ENCODE measurements at regions not wholly inside any gene's neighbourhood (a gene's known extent, or its start where the extent isn't known, plus 50 kb on each side); places are given as distances from the start of the nearest gene placed in this dataset.

- Mint-ChIP-seq H3K4me1 (ENCODE audit: low read depth) (peaks cover 2% of the 10 kb centered on the region), H3K27me3 (peaks cover 4% of the 10 kb centered on the region), H3K27ac (no peak overlapping the region), H3K4me3 (ENCODE audit: low read depth) (no peak overlapping the region), H3K36me3 (ENCODE audit: insufficient read depth) (peaks cover 6% of the 10 kb centered on the region), H3K9me3 (ENCODE audit: low read depth) (peaks cover 28% of the 10 kb centered on the region)
- TF ChIP-seq, protein P1, sequence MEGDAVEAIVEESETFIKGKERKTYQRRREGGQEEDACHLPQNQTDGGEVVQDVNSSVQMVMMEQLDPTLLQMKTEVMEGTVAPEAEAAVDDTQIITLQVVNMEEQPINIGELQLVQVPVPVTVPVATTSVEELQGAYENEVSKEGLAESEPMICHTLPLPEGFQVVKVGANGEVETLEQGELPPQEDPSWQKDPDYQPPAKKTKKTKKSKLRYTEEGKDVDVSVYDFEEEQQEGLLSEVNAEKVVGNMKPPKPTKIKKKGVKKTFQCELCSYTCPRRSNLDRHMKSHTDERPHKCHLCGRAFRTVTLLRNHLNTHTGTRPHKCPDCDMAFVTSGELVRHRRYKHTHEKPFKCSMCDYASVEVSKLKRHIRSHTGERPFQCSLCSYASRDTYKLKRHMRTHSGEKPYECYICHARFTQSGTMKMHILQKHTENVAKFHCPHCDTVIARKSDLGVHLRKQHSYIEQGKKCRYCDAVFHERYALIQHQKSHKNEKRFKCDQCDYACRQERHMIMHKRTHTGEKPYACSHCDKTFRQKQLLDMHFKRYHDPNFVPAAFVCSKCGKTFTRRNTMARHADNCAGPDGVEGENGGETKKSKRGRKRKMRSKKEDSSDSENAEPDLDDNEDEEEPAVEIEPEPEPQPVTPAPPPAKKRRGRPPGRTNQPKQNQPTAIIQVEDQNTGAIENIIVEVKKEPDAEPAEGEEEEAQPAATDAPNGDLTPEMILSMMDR (IDR thresholded peaks at IDR 0.05; ENCODE audit: unreplicated experiment): no peak
- no peak for DNase-seq (ENCODE audit: low spot score, unreplicated experiment)
Measured at GRCh38 chr1:238900334-238900865, 486.0 kb upstream of the CHRM3 start.

- Mint-ChIP-seq H3K4me1 (ENCODE audit: low read depth) (peaks cover 2% of the 10 kb centered on the region), H3K27ac (no peak overlapping the region), H3K36me3 (ENCODE audit: insufficient read depth) (peaks cover 5% of the 10 kb centered on the region), H3K9me3 (ENCODE audit: low read depth) (peaks cover 20% of the 10 kb centered on the region), H3K4me3 (ENCODE audit: low read depth) (no peak overlapping the region), H3K27me3 (peaks cover 4% of the 10 kb centered on the region)
- TF ChIP-seq, protein P1 (IDR thresholded peaks at IDR 0.05; ENCODE audit: unreplicated experiment): no peak
- no peak for DNase-seq (ENCODE audit: low spot score, unreplicated experiment)
Measured at GRCh38 chr1:238898856-238899255, 487.5 kb upstream of the CHRM3 start.

DNA sequence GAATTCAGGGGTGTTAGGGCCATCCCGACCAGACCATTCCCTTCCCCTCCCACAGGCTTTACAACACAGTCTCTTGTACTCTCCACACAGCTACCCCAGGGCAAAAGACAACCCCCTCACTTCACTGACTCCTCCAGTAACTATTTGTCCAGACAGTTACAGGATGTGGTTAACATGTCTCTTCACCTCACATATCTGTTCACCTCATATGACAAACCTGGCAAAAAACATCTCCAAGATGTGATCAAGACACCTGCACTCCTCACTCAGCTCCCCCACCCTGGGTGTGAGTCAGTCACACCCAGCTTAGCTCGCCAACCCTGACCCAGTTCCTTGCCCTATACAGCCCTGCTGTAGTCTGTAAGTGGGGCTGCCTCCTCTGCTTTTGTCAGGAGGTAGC, 490.5 kb upstream of the CHRM3 start:
- no peak overlapping the region for H3K4me3 Mint-ChIP-seq (ENCODE audit: low read depth)
- H3K36me3 Mint-ChIP-seq (ENCODE audit: insufficient read depth): no peaks in the 10 kb centered on the region
- H3K4me1 Mint-ChIP-seq (ENCODE audit: low read depth): no peaks in the 10 kb centered on the region
- DNase-seq (ENCODE audit: low spot score, unreplicated experiment): no peak
- H3K27me3 Mint-ChIP-seq: peaks cover 4% of the 10 kb centered on the region
- TF ChIP-seq, protein P1 (IDR thresholded peaks at IDR 0.05; ENCODE audit: unreplicated experiment): no peak
- peaks cover 3% of the 10 kb centered on the region for H3K9me3 Mint-ChIP-seq (ENCODE audit: low read depth)
- no peak overlapping the region for H3K27ac Mint-ChIP-seq

DNA sequence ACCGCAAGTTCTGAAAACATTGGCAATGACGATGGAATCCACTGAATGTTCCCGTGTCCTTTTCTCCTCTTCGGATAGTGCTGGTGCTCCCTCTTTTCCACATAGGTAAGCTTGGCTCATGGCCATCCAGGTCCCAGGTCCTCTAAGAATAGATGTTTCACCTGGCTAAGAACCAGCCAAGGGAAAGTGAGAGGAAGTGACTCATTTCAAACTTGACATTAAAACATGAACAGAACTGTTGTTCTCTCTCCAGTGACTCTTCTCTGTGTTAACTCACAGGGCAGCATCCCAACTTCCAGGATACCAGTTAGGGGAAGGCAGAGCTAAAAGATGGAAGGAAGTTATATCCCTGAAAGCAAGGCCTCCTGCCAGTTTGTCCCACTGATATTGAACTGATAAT, 493.8 kb upstream of the CHRM3 start:
- TF ChIP-seq, protein P1 (IDR thresholded peaks at IDR 0.05; ENCODE audit: unreplicated experiment): no peak
- H3K27ac Mint-ChIP-seq: no peak overlapping the region
- no peaks in the 10 kb centered on the region for H3K4me1 Mint-ChIP-seq (ENCODE audit: low read depth)

GRCh38 chr1:238861342-238862066, 524.9 kb upstream of the CHRM3 start:
- H3K36me3 Mint-ChIP-seq (ENCODE audit: insufficient read depth): no peaks in the 10 kb centered on the region
- H3K27me3 Mint-ChIP-seq: no peaks in the 10 kb centered on the region
- no peak for DNase-seq (ENCODE audit: low spot score, unreplicated experiment)
- no peaks in the 10 kb centered on the region for H3K4me1 Mint-ChIP-seq (ENCODE audit: low read depth)
- no peak overlapping the region for H3K4me3 Mint-ChIP-seq (ENCODE audit: low read depth)
- H3K9me3 Mint-ChIP-seq (ENCODE audit: low read depth): no peaks in the 10 kb centered on the region
- no peak overlapping the region for H3K27ac Mint-ChIP-seq
- TF ChIP-seq, protein P1 (IDR thresholded peaks at IDR 0.05; ENCODE audit: unreplicated experiment): no peak

More for the DNA sequence above, 493.8 kb upstream of the CHRM3 start:
- Mint-ChIP-seq H3K9me3 (ENCODE audit: low read depth) (no peaks in the 10 kb centered on the region), H3K4me3 (ENCODE audit: low read depth) (no peak overlapping the region), H3K36me3 (ENCODE audit: insufficient read depth) (no peaks in the 10 kb centered on the region), H3K27me3 (peaks cover 4% of the 10 kb centered on the region)
- DNase-seq (ENCODE audit: low spot score, unreplicated experiment): no peak

All from progenitor cell of endocrine pancreas (in vitro differentiated cells).